ENCODE measurements at regions not wholly inside any gene's neighbourhood (a gene's known extent, or its start where the extent isn't known, plus 50 kb on each side); places are given as distances from the start of the nearest gene placed in this dataset.
A peak's percentile ranks its signal among the peaks of the same experiment; 100 is the strongest.

DNA sequence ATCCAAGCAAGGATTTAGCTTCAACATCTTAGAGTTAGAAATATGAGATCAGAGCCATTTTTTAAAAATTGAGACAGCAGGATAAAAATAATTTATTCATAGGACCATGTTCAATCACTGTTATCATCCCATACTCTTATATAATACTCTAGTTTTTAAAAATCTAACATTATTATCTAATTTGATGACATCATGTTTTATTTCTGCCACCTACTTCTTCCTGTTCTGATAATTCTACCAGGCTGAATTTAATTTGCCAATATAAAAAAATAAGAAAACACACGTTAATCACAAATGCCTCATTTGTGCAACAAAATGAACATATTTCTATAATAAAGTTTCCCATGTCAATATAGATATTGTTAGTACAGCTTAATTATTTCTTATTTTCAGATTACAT, 621.7 kb downstream of the KCNJ3 start:
- DNase-seq (ENCODE audit: low spot score) (no peak), FAIRE-seq (no peak)

- no peak for DNase-seq (ENCODE audit: low spot score)
- no peak for FAIRE-seq
Measured at GRCh38 chr2:155318710-155319109, 620.2 kb downstream of the KCNJ3 start.

DNA sequence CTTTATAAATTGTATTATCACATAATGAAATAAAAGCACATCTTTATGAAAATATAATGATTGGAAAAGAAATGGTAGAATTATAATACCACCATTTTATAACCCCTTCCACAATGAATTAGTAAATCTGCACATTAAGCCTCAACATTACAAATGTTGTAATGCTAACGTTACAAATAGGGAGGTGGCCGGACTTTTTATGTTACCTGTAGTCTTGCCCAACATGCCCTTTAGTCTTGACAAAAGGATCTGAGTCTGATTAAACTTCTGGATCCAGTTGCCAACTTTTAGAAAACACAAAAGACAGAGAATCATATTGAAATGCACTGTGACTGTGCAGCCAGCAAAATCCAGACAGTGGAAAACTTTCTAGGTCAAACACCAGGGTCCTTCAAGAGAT, 617.3 kb downstream of the KCNJ3 start:
- FAIRE-seq (no peak), DNase-seq (ENCODE audit: low spot score) (no peak)

DNA sequence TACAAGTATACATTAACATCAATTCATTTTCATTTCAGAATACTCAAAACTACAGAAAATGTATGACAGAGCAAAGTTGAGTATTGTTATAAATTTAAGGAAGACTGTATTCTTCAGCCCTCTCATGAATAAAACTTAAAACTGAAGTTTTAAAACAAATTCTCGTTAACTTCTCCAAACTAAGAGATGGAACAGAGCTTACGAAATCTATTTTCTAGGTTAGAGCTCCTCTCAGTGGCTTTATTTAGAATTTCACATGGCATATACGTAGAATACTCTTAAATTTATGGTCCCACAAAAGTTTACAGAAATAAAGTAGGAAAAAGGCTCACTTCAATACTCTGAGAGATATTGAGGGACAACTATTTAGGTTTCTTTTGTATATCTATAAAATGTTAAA, 612.1 kb downstream of the KCNJ3 start:
- DNase-seq (ENCODE audit: low spot score) (peak; percentile 7), FAIRE-seq (no peak)

DNA sequence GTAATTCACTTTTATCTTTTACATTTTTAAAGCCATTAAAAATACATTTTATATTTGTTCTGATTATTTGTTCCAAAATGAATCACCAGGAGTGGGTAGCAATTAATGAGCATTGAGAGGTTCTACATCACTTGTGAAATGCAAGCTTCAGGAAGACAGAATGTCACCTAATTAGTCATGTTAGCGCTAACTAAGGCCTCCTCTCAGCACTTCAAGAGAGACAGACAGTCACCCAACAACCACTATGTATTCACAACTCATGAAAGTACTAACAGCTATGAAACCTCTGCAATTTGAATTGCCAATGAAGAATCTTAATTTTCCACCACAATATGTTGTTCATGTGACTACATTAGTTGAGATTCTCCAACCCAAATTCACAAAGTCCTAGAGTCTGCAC, 611.0 kb downstream of the KCNJ3 start:
- FAIRE-seq: no peak

DNA sequence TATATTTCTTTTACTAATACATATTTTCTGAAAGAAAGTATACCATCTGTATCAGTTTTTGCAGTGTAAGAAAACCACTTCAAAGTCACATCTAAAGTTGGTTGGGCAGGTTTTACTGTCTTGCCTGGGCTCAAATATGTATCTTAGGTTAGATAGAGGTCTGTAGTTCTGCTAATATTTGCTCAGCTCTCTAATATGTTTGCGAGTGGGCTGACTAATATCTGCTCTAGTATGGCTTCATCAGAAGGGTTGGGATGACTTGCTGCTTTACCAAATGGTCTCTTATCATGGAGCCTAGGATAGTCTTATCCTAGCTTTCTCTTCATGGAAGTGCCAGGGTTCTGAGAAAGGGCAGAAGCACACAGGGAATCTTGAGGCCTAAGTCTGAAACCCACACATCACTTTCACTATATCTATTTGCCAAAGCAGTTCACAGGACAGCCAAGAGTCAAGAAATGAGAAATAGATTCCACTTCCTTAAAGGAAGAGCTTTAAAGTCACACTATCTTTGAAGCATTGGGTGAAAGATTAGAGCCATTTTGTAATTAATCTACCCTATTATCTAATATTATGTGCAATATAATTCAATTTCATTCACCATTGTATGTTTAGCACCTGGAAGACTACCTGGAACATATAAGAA, 610.0 kb downstream of the KCNJ3 start:
- no peak for DNase-seq (ENCODE audit: low spot score)
- no peak for FAIRE-seq

More for the DNA sequence above, 611.0 kb downstream of the KCNJ3 start:
- DNase-seq (ENCODE audit: low spot score): no peak

DNA sequence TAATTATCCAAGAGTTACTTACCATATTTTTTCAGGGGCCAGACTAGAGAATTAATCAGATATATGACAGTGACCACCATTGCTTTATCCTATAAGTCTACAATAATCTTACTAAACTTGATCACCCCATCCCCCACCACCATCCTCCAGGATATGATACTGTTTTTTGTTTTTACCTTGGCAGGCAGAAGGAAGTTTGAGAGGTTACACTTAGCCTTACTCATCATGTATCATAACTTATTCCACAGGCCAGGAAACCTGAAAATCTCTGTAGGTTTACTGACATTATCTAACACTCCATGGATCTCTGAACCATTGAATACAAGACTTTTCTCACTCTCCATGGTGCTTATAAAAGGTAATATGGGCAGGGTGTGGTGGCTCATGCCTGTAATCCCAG, 602.7 kb downstream of the KCNJ3 start:
- no peak for FAIRE-seq
- DNase-seq (ENCODE audit: low spot score): no peak

- no peak for DNase-seq (ENCODE audit: low spot score)
- FAIRE-seq: no peak
Measured at GRCh38 chr2:155298001-155298400, 599.5 kb downstream of the KCNJ3 start.

DNA sequence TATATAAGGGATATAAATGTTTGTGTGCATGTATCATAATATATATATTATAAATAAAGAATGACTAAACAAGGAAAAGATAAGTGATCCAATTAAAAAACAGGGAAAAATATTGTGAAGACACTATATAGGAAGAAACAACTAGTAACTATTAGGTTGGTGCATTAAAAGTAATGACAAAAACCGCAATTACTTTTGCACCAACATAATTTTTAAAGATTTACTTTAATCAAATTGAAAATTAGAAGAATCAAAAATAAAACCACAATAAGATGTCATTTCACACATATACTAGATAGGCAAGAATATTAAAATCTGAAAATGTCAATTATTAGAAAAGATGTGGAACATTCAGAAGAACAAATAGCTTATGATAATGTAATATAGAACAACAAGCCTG, 595.9 kb downstream of the KCNJ3 start:
- FAIRE-seq: no peak

GRCh38 chr2:155281907-155282306, 583.4 kb downstream of the KCNJ3 start:
- DNase-seq (ENCODE audit: low spot score): no peak
- FAIRE-seq: no peak

More for the DNA sequence above, 595.9 kb downstream of the KCNJ3 start:
- no peak for DNase-seq (ENCODE audit: low spot score)

DNA sequence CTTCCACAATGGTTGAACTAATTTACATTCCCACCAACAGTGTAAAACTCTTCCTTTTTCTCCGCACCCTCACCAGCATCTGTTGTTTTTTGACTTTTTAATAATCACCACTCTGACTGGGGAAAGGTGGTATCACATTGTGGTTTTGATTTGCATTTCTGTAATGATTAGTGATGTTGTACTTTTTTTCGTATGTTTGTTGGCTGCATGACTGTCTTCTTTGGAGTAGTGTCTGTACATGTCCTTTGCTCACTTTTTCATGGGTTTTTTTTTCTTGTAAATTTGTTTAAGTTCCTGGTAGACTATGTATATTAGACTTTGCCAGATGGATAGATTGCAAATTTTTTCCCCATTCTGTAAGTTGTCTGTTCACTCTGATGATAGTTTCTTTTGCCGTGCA, 574.8 kb downstream of the KCNJ3 start:
- DNase-seq (ENCODE audit: low spot score) (no peak), FAIRE-seq (no peak)

DNA sequence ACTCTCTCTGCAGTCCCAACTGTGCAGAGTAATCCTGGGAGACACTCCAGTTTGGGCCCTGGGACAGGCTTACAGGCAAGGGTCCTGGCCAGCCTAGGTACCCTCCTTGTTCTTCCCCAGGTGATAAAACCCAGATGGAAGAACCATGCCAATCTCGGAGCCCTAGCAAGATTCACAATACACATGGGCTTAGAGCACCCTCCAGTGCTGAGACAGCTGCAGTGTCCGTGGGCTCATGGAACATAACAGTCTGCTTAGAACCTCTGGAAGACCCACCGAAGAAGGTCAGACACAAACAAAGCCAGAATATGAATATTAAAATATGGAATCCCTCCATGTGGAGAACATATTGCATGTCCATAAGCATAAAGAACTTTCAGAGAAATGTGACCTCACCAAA, 568.1 kb downstream of the KCNJ3 start:
- no peak for FAIRE-seq

GRCh38 chr2:155266109-155266508, 567.6 kb downstream of the KCNJ3 start:
- no peak for DNase-seq (ENCODE audit: low spot score)
- FAIRE-seq: no peak

More for the DNA sequence above, 568.1 kb downstream of the KCNJ3 start:
- no peak for DNase-seq (ENCODE audit: low spot score)

DNA sequence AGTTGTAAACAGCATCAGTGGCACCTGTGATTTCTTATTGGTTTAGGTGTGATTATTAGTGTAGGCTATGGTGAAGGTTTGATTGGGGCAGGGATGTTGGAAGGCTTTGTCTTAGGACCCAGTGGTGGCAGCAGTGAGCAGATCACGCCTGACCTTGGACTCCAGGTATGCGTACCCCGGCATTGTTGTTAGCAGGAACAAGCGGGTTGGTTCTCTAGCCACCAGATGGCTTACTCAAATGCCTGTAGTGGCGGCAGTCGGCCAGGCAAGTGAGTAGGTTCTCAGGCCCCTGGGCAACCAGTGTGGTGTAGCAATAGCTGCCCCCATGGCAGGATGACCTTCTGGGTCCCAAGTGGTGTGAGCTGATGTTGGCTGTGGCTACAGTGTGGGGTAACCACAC, 558.3 kb downstream of the KCNJ3 start:
- FAIRE-seq (no peak), DNase-seq (ENCODE audit: low spot score) (no peak)

GRCh38 chr2:155250800-155251199, 552.3 kb downstream of the KCNJ3 start:
- peak; percentile 38 for DNase-seq (ENCODE audit: low spot score)
- FAIRE-seq: no peak

DNA sequence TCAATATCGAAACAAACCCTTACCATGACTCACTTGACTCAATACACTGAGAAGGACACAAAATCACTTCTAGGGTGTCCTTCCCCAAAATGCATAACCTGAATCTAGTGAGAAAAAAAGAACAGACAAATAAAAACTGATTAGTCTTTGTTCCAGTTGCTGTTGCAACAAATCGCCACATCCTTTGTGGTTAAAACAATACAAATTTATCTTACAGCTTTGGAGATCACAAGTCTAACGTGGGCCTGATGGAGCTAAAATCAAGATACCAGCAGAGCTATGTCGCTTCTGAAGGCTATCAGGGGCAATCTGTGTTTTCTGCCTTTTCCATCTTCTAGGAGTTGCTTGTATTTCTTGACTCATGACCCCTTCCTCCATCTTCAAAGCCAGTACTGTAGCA, 541.7 kb downstream of the KCNJ3 start:
- FAIRE-seq (no peak), DNase-seq (ENCODE audit: low spot score) (no peak)

- DNase-seq (ENCODE audit: low spot score) (no peak), FAIRE-seq (no peak)
Measured at GRCh38 chr2:155235710-155236109, 537.2 kb downstream of the KCNJ3 start.

DNA sequence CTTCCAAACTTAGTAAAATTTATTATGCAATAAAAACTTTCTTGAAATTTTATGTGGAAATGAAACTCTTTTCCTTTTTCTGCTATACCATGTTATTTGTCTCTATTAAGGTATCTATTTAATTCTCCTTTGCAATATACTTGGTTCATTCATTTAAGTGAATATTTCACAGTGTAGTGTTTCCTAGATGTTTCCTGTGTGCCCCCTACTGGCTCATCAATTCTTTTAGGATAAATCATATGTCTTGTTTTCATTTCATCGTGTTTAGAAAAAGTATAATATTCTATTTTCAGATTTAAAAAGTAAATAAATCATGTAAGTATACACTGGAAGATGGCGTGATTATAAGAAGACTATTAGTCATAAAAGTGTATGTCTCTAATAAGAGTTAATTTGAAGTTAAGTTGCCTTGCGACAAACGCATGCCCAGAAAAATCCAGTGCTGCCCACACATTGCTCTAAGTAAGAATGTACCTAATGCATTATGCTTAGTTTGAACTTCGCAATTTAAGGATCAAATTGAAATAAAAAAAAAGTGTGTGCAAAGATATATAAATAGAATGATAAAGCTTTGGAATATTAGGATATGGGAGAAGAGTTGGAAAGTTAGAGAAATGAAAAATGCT, 525.4 kb downstream of the KCNJ3 start:
- no peak for FAIRE-seq
- peak; percentile 6 for DNase-seq (ENCODE audit: low spot score)

GRCh38 chr2:155218945-155219344, 520.5 kb downstream of the KCNJ3 start:
- DNase-seq (ENCODE audit: low spot score): no peak
- no peak for FAIRE-seq

- DNase-seq (ENCODE audit: low spot score) (no peak), FAIRE-seq (no peak)
Measured at GRCh38 chr2:155218292-155218924, 519.9 kb downstream of the KCNJ3 start.

GRCh38 chr2:155215037-155215707, 516.7 kb downstream of the KCNJ3 start:
- DNase-seq (ENCODE audit: low spot score) (no peak), FAIRE-seq (no peak)

GRCh38 chr2:155209696-155210450, 511.4 kb downstream of the KCNJ3 start:
- FAIRE-seq (no peak), DNase-seq (ENCODE audit: low spot score) (no peak)

Data from urothelium cell line (cell line).